ENCODE measurements at regions not wholly inside any gene's neighbourhood (a gene's known extent, or its start where the extent isn't known, plus 50 kb on each side); places are given as distances from the start of the nearest gene placed in this dataset.

- no peak for TF ChIP-seq CTCF (IDR thresholded peaks at IDR 0.05)
- no peak for TF ChIP-seq REST (IDR thresholded peaks at IDR 0.05; ENCODE audit: insufficient read depth in 1 of 2, low read depth in 2 of 2, low read length in 1 of 2)
- no peak for TF ChIP-seq POLR2AphosphoS5 (IDR thresholded peaks at IDR 0.05; ENCODE audit: low read depth, low read length)
- TF ChIP-seq SIN3A (IDR thresholded peaks at IDR 0.05; ENCODE audit: borderline replicate concordance, insufficient read depth, low read depth, low read length) = no peak
- TF ChIP-seq TCF7L2 (IDR thresholded peaks at IDR 0.05; ENCODE audit: low read depth, low read length) = no peak
Observed at GRCh38 chr4:41437111-41437536, 100.8 kb upstream of the LIMCH1 start.

Measured in Panc1 (cell line).